H1 (cell line): ENCODE measurements at regions not wholly inside any gene's neighbourhood (a gene's known extent, or its start where the extent isn't known, plus 50 kb on each side); places are given as distances from the start of the nearest gene placed in this dataset.

Experiments
- BACH1 ChIP-seq: IDR thresholded peaks from 2 replicates; pipeline ENCODE4 v1.6.1; 2012; ENCODE audit warnings: low read length, improper control_type of control experiment
- CREB1 ChIP-seq: IDR thresholded peaks from 2 replicates; pipeline ENCODE4 v1.6.1; 2012; ENCODE audit warnings: inconsistent platforms
- SAP30 ChIP-seq: fragments of 300-600 bp; sonication (generic); IDR thresholded peaks from 2 replicates; pipeline ENCODE4 v1.7.1; 2012; ENCODE audit warnings: low read length, moderate library complexity, mild to moderate bottlenecking, inconsistent platforms; ENCODE audit not compliant: insufficient read depth, insufficient replicate concordance
- SP4 ChIP-seq: IDR thresholded peaks from 2 replicates; pipeline ENCODE4 v1.6.1; 2012; ENCODE audit warnings: low read length, inconsistent platforms

- TF ChIP-seq SAP30 (no peak), CREB1 (no peak), BACH1 (no peak), SP4 (no peak)
Observed at GRCh38 chr13:65057986-65058385, 2172.2 kb downstream of the PCDH9 start (continued).
